Calu3 (cell line): ENCODE measurements at regions not wholly inside any gene's neighbourhood (a gene's known extent, or its start where the extent isn't known, plus 50 kb on each side); places are given as distances from the start of the nearest gene placed in this dataset.

Experiments
- BruUV-seq: library from RNA; stranded (reverse); fragments of 400-500 nt; replicated peaks from 2 replicates; lab custom pipeline; 2021; lab: Mats Ljungman, UMichigan
- CTCF ChIA-PET: fragments of 300-600 bp; sonication (Branson Sonifier 250); formaldehyde crosslinking; loops from one replicate; lab custom pipeline; 2022; ENCODE audit warnings: antibody characterized with exemption; lab: Charles Lee
- DNase-seq: peaks from one replicate; pipeline ENCODE4 v3.0.0; 2022
- H3K27ac Mint-ChIP-seq: one replicate; pipeline ENCODE4 v1.8.0; 2022; ENCODE audit warnings: mixed read lengths; ENCODE audit not compliant: unreplicated experiment
- H3K27me3 Mint-ChIP-seq: one replicate; pipeline ENCODE4 v1.8.0; 2022; ENCODE audit warnings: mixed read lengths; ENCODE audit not compliant: unreplicated experiment
- H3K36me3 Mint-ChIP-seq: one replicate; pipeline ENCODE4 v1.8.0; 2022; ENCODE audit warnings: mild to moderate bottlenecking, moderate library complexity, mixed read lengths; ENCODE audit not compliant: insufficient read depth, unreplicated experiment
- H3K4me1 Mint-ChIP-seq: one replicate; pipeline ENCODE4 v1.8.0; 2022; ENCODE audit warnings: mild to moderate bottlenecking, low read depth, mixed read lengths; ENCODE audit not compliant: unreplicated experiment
- H3K4me3 Mint-ChIP-seq: one replicate; pipeline ENCODE4 v1.8.0; 2022; ENCODE audit warnings: mild to moderate bottlenecking, low read depth, moderate library complexity, mixed read lengths; ENCODE audit not compliant: unreplicated experiment
- H3K9me3 Mint-ChIP-seq: one replicate; pipeline ENCODE4 v1.8.0; 2022; ENCODE audit warnings: low read depth, mixed read lengths; ENCODE audit not compliant: unreplicated experiment
- CTCF ChIP-seq: fragments of 200-600 bp; IDR thresholded peaks from one replicate; pipeline ENCODE4 v1.8.0; 2022; ENCODE audit warnings: antibody characterized with exemption; ENCODE audit not compliant: unreplicated experiment
- intact Hi-C: fragments of 100-400 bp; cut with micrococcal nuclease; formaldehyde crosslinking; loops from one replicate; pipeline ENCODE4 v1.10.0; 2022; ENCODE audit not compliant: unreplicated experiment

- no peaks in the 10 kb centered on the region for H3K36me3 Mint-ChIP-seq
- DNase-seq: peak; percentile 57
- H3K4me1 Mint-ChIP-seq: peaks cover 13% of the 10 kb centered on the region
- H3K27ac Mint-ChIP-seq: peak overlapping the region; percentile 24
- intact Hi-C loops: no loop called here
- TF ChIP-seq CTCF: no peak
- BruUV-seq: no TSS peak
- H3K9me3 Mint-ChIP-seq: peaks cover 2% of the 10 kb centered on the region
- CTCF ChIA-PET: interaction anchor here (1.0 kb wide), 1 partner anchor 9 kb away, joined by 3 read pairs; no protein-coding TSS in a partner anchor
- no peak overlapping the region for H3K4me3 Mint-ChIP-seq
- no peaks in the 10 kb centered on the region for H3K27me3 Mint-ChIP-seq
These were observed 714.9 kb downstream of the LUZP2 start for GRCh38 chr11:25211635-25212254.

GRCh38 chr11:25214535-25215176 is 717.8 kb downstream of the LUZP2 start:
- no peak for DNase-seq
- no peaks in the 10 kb centered on the region for H3K36me3 Mint-ChIP-seq
- no peak overlapping the region for H3K27ac Mint-ChIP-seq
- no peaks in the 10 kb centered on the region for H3K27me3 Mint-ChIP-seq
- no peak overlapping the region for H3K4me3 Mint-ChIP-seq
- intact Hi-C loops: no loop called here
- CTCF ChIA-PET: no interaction called here
- peaks cover 13% of the 10 kb centered on the region for H3K4me1 Mint-ChIP-seq
- BruUV-seq: no TSS peak
- TF ChIP-seq CTCF: no peak
- no peaks in the 10 kb centered on the region for H3K9me3 Mint-ChIP-seq

GRCh38 chr11:25218036-25218435 is 721.2 kb downstream of the LUZP2 start:
- DNase-seq: no peak
- TF ChIP-seq CTCF: no peak
- no TSS peak for BruUV-seq

GRCh38 chr11:25225078-25225477 is 728.2 kb downstream of the LUZP2 start:
- H3K4me3 Mint-ChIP-seq: no peak overlapping the region

More at GRCh38 chr11:25218036-25218435, 721.2 kb downstream of the LUZP2 start:
- no peak overlapping the region for H3K27ac Mint-ChIP-seq
- H3K4me1 Mint-ChIP-seq: no peaks in the 10 kb centered on the region
- H3K9me3 Mint-ChIP-seq: peaks cover 2% of the 10 kb centered on the region
- CTCF ChIA-PET: no interaction called here
- intact Hi-C loops: no loop called here
- H3K4me3 Mint-ChIP-seq: no peak overlapping the region
- no peaks in the 10 kb centered on the region for H3K36me3 Mint-ChIP-seq
- H3K27me3 Mint-ChIP-seq: no peaks in the 10 kb centered on the region

More at GRCh38 chr11:25225078-25225477, 728.2 kb downstream of the LUZP2 start:
- BruUV-seq: no TSS peak
- H3K27me3 Mint-ChIP-seq: no peaks in the 10 kb centered on the region
- H3K27ac Mint-ChIP-seq: no peak overlapping the region
- H3K36me3 Mint-ChIP-seq: no peaks in the 10 kb centered on the region
- DNase-seq: no peak
- H3K9me3 Mint-ChIP-seq: peaks cover 6% of the 10 kb centered on the region
- H3K4me1 Mint-ChIP-seq: no peaks in the 10 kb centered on the region
- TF ChIP-seq CTCF: no peak
- intact Hi-C loops: no loop called here
- CTCF ChIA-PET: no interaction called here
